GM19023 (cell line): ENCODE measurements at regions not wholly inside any gene's neighbourhood (a gene's known extent, or its start where the extent isn't known, plus 50 kb on each side); places are given as distances from the start of the nearest gene placed in this dataset.
"Not testable (repeated sequence)": the region's sequence is repeated elsewhere in the genome, so short reads cannot be mapped to it uniquely, and the experiment has no call there.

Source experiments
- ATAC-seq: cut with Tn5 transposase; IDR thresholded peaks from one replicate; pipeline ENCODE4 v1.9.1; 2021; ENCODE audit warnings: mild to moderate bottlenecking, moderate library complexity; ENCODE audit not compliant: unreplicated experiment

DNA sequence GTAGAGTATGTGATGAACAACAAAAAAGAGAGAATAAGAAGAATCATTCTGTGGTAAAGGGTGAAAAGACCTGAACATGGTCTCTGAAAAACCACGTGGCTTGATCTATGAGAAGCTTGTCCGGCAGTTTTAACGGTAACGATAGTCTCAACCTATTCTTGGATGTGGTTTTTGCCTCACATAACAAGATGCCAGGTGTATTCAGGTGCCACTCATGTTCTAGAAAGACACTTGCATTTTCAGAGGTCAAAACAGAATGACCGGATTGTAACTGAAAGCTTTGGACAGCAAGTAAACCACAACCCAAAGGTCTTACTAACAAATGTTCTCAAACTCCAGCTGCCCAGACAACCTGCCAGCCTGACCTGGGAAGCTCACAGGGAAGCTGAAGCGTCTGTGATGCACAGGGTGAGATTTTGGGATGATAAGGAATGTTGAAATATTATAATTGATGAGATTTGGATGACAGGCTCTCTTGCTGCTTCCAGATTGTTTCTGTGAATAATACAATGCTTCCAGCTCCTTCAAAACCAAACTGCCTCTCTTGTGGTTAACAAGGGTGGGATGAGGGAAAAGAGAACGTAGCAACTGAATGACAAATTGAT lies 137.4 kb upstream of the GRB10 start:
- no peak for ATAC-seq

DNA sequence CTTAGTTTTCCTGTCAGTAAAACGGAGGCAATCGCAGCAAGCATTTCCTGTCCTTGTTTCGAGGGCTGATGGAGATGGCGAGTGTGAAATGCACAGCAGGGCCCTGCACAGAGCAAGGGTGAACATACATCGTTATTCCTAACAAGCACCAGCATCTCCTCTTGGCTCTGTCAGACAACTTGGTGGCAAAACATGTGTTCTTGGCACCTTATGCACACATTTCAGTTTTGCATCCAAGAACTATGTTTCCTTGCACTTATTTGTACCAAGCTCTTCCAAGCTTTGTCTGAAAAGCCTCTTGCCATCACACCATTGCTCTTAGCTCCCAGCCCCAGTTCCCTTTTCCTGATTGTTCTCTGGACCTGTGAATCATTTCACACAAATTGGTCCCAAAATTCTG lies 132.9 kb upstream of the GRB10 start:
- ATAC-seq: no peak

DNA sequence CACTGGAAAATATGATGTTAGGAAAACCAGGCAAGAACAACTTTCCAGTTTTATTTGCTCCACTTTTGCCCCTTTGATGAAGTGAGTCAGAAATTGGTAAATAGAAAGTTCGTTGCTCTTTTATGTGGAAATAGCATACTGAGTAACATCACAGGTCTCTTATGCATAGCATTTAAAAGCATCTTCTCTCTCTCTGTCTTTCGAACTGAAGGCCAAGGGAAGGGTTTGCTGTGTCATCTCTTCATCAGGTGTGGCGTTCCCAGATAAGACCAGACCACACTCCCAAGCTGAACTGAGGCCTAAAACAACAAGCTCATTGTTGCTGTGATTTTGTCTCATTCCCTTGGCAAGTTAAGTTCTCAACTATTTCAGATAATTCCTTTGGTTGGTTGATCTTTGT lies 131.8 kb upstream of the GRB10 start:
- no peak for ATAC-seq

DNA sequence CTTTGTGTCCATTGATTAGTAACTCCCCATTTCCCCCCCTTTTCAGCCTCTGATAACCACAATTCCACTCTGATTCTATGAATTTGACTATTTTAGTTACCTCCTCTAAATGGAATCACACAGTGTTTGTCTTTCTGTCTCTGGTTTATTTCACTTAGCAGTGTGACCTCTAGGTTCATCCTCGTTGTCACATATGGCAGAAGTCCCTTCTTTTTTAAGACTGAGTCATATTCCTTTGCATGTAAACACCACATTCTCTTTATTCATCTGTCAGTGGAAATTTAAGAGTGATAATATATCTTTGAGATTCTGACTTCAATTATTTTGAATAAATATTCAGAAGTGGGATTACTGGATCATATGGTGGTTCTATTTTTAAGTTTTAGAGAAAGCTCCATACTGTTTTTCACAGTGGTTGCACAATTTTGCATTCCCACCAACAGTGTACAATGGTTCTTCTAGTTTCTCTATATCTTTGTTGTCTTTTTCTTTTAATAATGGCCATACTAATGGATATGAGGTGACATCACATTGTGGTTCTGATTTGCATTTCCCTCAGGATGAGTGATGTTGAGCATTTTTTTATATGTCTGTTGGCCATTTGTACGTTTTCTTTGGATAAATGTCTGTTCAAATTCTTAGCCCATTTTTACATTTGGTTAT lies 126.1 kb upstream of the GRB10 start:
- no peak for ATAC-seq

DNA sequence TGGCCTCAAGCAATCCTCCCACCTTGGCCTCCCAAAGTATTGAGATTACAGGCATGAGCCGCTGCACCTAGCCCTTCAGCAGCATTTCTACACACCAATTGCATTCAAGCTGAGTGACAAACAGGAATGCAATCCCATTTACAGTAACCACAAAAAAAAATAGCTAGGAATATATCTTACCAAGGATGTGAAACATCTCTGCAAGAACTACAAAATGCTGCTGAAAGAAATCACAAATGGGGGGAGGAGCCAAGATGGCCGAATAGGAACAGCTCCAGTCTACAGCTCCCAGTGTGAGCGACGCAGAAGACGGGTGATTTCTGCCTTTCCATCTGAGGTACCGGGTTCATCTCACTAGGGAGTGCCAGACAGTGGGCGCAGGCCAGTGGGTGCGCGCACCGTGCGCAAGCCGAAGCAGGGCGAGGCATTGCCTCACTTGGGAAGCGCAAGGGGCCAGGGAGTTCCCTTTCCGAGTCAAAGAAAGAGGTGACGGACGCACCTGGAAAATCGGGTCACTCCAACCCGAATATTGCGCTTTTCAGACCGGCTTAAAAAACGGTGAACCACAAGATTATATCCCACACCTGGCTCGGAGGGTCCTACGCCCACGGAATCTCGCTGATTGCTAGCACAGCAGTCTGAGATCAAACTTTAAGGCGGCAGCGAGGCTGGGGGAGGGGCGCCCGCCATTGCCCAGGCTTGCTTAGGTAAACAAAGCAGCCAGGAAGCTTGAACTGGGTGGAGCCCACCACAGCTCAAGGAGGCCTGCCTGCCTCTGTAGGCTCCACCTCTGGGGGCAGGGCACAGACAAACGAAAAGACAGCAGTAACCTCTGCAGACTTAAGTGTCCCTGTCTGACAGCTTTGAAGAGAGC lies 116.1 kb upstream of the GRB10 start:
- not testable (repeated sequence) for ATAC-seq

DNA sequence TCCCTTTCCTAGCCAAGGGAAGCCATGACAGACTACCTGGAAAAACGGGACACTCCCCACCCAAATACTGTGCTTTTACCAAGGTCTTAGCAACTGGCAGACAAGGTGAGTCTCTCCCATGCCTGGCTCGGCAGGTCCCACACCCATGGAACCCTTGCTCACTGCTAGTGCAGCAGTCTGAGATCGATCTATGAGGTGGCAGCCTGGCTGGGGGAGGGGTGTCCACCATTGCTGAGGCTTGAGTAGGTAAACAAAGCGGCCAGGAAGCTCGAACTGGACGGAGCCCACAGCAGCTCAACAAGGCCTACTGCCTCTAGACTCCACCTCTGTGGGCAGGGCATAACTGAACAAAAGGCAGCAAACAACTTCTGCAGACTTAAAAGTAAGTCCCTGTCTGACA lies 104.4 kb upstream of the GRB10 start:
- not testable (repeated sequence) for ATAC-seq

DNA sequence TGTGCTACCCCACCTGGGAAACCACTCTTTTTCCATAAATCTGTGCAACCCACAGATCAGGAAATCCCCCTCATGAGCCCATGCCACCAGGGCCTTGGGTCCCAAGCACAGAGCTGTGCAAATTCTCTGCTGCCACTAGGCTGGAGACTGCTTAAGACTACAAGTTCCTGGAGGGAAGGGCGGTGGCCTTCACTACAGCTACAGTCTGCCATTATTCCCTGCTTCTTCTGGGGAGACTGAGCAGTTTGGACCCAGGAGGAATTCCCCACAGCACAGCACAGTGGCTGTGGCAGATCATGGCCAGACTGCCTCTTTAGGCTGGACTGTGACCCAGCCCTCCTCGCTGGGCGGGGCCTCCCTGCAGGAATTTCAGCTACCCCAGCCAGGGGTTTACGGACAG lies 89.7 kb upstream of the GRB10 start:
- no peak for ATAC-seq

DNA sequence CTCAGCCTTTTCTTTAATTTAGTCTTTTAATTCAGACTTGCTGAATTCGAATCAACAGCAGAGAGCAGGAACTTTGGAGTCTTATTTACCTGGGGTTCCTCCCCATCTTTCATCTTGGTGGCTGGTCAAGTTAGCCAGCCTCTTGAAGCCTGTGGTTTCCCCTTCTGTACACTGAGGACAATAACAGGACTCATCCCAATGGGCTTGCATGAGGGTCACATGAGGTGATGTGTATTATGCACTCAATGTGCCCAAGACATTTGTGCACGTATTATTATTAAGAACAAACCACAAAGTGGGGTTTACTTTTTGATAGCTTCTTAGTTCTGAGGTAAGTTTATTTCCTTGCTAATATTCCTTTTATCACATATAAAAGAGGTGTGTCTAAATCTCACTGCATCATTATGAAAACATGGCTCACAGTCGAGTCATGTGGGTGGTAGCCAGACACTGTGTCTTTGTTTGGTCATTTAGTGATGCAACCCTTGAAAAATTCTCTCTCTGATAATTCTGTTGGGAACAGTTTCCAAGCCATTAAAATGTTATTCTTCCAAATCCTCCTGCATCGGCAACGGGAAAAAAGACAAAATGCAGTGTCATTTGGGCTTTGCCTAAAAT lies 86.5 kb upstream of the GRB10 start:
- ATAC-seq: no peak

DNA sequence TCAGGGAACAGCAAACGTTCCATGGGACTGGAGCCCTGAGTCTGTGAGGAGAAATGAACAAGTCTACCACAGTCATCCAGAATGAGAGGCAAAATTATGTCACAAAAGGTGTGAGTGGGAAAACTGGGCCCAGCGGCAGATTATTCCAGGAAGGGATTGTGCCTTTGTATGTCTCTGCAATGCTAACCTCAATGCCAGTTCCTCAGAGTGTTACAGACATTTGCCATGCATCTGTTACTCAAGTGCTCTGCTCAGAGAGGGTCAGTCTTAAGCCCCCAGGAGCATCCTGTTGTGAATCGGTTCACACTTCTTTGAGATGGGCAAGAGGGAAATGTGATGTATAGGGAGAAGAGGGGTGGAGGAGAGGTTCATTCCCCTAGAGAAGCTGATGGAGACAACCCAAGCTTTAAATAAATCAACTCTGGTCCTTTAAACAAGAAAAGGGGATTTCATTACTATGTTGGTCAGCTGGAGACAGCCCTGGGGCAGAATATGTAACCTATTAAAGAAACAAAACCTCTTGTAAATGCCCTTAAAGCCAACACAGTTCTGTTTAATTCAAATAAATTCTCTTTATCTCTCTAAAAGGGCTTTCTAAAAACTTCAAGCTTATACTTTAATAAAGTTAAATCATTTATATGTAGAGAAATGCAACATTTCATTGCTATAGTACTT lies 85.9 kb upstream of the GRB10 start:
- no peak for ATAC-seq

DNA sequence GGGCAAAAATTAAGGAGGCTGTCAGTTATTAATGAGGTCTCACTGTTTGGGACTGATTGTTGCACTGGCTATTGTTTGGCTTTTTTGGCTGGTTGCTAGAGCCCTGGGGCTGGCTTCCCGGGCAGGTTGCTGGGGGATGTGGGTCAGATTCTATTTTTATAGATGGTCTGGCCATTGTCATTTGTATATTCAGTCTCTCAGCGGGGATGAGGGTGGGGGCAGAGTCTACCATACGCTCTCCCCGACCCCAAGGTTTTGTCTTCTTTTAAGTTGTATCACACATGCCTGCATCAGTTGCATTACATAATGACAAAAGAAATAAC lies 84.3 kb upstream of the GRB10 start:
- ATAC-seq: no peak

DNA sequence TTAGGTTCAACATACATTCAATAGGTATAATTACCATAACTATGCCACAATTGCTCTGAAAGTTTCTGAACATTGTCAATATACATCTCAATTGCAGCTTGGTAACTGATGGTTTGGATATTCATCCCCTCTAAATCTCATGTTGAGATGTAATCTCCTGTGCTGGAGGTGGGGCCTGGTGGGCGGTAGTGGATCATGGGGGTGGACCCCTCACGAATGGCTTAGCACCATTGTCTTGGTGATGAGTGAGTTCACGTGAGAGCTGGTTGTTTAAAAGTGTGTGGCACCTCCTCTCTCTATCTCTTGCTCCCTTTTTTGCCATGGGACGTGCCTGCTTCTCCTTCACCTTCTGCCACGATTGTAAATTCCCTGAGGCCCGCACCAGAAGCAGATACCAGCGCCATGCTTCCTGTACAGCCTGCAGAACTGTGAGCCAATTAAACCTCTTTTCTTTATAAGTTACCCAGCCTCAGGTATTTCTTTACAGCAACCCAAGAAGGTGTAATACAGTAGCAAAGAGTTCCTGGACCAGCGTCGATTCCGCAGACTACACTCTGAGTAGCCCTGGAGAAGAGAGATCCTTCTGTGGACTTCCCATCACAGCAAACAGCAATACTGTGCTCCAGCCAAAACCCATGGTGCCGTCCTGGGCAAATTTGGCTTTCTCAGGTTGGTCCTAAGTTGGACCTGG lies 83.8 kb upstream of the GRB10 start:
- no peak for ATAC-seq

DNA sequence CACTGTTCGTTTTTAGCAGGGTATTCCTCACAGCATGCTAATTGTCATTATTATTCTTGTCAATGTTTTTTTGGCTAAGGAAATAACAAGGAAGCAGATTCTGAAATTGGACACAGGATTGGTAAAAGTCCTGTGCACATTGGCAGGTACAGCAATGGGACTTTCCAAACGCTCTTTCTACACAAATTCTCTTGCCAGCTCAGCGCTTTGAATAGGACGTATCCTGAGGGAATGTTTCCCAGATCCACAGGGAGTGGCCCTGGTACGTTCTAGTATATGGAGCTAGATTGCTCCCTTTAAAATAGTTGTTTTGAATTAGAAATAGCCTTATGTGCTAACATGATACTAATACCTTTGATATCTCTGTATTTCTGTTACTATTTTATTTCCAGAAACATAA lies 82.8 kb upstream of the GRB10 start:
- ATAC-seq: no peak

DNA sequence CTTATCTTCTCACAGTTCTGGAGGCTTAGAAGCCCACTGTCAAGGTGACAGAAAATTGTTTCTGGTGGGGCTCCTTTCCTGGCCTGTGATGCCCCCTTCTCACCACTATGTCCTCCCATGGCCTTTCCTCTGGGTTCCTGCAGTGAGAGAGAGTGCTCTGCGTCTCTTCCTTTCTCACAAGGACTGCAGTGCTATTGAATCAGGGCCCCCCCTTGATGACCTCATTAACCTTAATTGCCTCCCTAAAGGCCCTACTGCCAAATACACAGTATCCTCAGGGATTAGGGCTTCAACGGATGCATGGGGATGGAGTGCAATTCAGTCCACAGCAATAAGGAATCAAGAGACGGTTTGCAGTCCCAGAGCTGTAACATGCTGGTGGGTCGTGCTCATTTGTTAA lies 82.0 kb upstream of the GRB10 start:
- ATAC-seq: no peak

DNA sequence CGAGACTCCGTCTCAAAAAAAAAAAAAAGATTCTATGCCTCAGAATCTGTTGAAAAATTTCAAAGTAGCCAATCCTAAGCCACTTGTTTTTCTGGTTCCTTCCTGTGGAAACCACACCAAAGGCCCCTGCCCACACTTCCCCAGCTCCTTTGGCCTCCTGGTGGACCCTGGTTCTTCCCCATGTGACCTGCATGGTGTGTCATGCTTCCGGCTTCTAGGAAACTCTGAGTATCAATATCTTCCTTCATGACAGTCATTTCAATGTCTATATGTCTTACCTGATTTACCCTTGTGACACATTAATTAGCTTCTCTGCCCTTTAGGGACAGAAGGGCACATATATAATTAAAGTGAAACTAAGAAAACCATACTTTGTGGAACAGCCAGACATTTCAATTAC lies 80.4 kb upstream of the GRB10 start:
- no peak for ATAC-seq

DNA sequence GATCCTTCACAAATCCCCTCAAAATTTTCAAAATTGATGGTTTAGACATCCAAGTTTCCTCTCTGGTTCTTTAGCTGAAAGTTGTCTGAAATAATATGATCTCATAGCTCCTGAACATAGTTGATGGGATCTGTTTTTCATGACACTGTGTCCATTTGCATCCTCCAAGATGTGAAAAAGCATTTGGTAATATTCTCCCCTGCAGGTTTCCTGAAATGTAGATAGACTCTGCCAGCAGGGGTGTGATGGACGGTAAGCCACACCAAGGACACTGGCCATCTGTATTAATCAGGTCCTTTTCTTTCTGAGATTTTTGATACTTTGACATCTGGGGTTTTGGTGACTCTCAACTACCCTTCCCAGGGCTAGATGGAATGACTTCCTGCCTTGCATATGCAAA lies 79.6 kb upstream of the GRB10 start:
- ATAC-seq: no peak

DNA sequence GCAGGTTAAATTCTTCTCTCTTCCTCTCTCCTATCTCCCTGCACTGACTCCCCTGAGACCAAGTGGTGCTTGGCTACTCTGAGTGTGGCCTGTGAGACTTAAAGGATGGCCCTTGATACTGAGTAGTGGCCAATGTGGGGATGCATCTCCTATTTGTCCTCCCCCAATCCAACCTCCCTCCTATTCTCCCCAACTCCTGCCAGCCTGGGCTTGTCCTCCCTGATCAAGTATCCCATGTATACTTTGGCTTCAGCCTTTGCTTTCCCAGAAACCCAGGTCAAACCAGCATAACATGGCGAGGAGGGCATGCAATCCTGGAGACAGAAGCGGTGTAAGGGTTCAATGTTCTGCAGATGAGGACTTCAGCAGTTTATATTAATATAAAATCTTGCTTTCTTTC lies 77.9 kb upstream of the GRB10 start:
- no peak for ATAC-seq

DNA sequence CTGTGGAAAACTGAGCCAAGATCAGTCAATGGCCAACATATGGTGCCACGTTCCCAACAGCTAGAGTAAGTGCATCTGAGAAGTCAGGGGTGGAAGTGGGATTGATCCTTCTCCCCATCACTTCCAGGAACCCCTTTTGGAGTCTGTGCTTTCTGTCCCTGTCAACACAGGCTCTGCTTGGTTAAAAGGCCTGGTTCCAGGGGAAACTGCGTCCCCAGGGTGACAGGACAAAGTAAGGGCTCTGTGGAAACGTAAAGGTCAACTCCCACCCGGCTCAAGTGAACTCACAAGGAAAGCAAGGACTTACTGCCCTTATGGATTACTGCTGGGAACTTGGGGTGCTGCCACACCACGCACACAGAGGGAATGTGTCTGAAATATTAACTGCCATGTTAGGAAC lies 77.5 kb upstream of the GRB10 start:
- no peak for ATAC-seq

DNA sequence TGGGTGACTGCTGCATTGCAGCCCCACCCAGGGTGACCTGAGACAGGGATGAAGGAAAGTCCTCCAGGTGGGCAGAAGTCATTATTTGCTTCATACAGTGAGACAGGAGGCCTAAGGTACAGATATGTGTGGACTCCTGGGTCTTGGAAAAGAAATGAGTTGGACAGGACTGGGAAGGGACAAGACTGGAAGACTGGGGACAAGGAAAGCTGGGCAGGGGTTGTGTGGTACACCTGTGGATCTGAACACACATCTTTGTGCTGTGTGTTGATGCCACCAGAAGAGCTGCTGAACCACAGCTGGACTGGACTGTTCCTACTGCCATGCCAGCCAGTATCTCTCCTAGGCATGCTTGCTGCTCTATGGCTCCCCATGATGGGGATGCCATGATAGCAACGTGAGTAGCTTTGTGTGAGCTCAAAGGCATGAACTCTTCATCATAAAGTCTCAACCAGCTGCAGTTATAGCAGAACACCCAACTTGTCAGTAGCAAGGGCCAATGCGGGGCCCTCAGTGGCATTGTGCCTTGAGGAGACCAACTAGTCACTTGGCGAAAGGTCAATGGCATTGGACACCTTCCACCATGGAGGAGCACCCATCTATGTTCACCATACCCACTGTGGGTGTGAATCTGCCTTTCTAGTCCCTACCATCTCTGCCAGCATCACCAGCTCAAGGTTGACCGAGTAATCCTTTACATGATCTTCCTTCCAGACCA lies 76.0 kb upstream of the GRB10 start:
- no peak for ATAC-seq

DNA sequence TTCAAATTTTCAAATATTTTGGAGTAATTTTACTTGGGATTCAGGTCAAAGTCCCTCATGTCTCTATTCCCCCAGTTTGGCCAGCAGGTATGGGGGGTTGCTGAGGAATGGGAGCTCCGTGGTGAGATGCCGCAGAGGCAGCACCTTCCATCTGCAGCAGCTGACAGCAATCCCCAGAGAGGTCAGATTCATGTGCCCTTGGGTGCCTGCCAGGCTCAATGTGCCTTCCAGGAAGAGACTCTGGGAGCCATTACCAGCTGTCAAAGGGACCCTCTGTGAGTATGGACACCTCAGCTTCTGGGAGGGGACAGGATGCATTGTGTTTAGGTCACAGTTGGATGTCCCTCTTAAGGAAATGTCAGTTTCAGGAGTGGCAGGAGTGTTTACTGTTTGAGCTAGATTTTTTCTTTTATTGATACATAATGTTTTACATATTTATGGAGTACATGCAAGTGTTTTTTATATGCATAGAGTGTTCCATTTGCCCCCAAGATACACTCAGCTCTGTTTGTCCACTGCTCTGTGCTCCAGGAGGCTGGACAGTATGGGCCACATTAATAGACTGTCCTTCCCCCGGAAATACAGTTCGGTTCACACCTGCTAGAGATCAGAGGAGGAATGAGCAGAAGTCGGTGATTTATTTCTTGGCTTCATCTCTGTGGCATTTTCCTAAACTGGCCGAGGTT lies 75.3 kb upstream of the GRB10 start:
- ATAC-seq: no peak

DNA sequence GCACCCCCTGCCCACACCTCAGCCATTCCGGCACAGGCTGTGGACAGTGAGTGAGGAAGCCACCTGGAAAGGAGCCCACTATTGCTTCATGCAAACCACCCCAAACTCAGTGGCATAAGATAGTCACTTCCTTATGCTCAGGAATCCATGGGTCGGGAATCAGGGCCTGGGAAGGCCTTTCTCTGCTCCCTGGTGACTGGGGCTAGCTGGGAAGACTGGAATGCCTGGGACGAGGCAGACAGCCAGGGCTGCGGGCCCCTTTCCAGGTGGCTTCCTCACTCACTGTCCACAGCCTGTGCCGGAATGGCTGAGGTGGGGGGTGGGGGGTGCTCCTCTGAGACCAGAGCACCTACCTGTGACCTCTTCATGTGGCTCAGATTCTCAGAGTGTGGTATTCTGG lies 74.1 kb upstream of the GRB10 start:
- ATAC-seq: no peak
